Endothelial cell of umbilical vein (primary cell): ENCODE measurements at regions not wholly inside any gene's neighbourhood (a gene's known extent, or its start where the extent isn't known, plus 50 kb on each side); places are given as distances from the start of the nearest gene placed in this dataset.

Experiments used
- BruUV-seq: library from RNA; stranded (reverse); fragments of 400-500 nt; replicated peaks from 2 replicates; lab custom pipeline; 2021; lab: Mats Ljungman, UMichigan
- CTCF ChIA-PET: fragments of 300-600, 350-600 bp; sonication (Branson Sonifier 250); formaldehyde crosslinking; loops from one replicate; lab custom pipeline; 2021; ENCODE audit warnings: antibody characterized with exemption, inconsistent platforms; lab: Charles Lee
- POLR2A ChIA-PET: fragments of 300-600, 350-600 bp; sonication (Branson Sonifier 250); formaldehyde crosslinking; loops from one replicate; lab custom pipeline; 2021; ENCODE audit warnings: antibody characterized with exemption, inconsistent platforms; lab: Charles Lee
- DNase-seq: peaks from one replicate; pipeline ENCODE4 v3.0.0-alpha.2; 2011; ENCODE audit warnings: low read depth, low spot score
- FAIRE-seq: peaks from 2 replicates; lab custom pipeline; 2011; peaks lifted over from hg19 to GRCh38; lab: Jason Lieb, UNC
- H2AFZ ChIP-seq: 2 replicates; pipeline ENCODE4 v1.6.0; 2012; ENCODE audit warnings: low read depth, low read length, control low read depth, inconsistent platforms
- H3K27ac ChIP-seq: 2 replicates; pipeline ENCODE4 v1.5.1; 2011; ENCODE audit warnings: low read depth, mild to moderate bottlenecking, control low read depth, low read length, moderate library complexity; ENCODE audit not compliant: insufficient read depth
- H3K27me3 ChIP-seq, 2 experiments: 2 replicates each; pipeline versions ENCODE4 v1.6.0 to v1.6.1; 2011; ENCODE audit warnings: low read length in 2 of 2, mixed read lengths in 1 of 2; ENCODE audit not compliant: control insufficient read depth in 2 of 2, insufficient read depth in 2 of 2
- H3K36me3 ChIP-seq, 2 experiments: 2 replicates in 1 of 2; 3 replicates in 1 of 2; pipeline ENCODE4 v1.5.1; 2011; ENCODE audit warnings: low read length in 2 of 2, mild to moderate bottlenecking in 1 of 2, moderate library complexity in 1 of 2; ENCODE audit not compliant: control insufficient read depth in 2 of 2, insufficient read depth in 2 of 2; ENCODE audit errors: extremely low read depth in 1 of 2
- H3K4me1 ChIP-seq: 3 replicates; pipeline ENCODE4 v1.5.1; 2011; ENCODE audit warnings: mild to moderate bottlenecking, low read length; ENCODE audit not compliant: control insufficient read depth, insufficient read depth; ENCODE audit errors: extremely low read depth
- H3K4me2 ChIP-seq: 2 replicates; pipeline ENCODE4 v1.6.1; 2011; ENCODE audit warnings: low read length, control low read depth, mixed read lengths; ENCODE audit not compliant: insufficient read depth
- H3K4me3 ChIP-seq, 3 experiments: fragments of 200-600 bp in 1 of 3; sonication (generic), shearing (Covaris generic) in 1 of 3; replicated peaks in 1 of 3; 2 replicates each; pipeline ENCODE4 v1.5.1; 2011 to 2016; ENCODE audit warnings: control low read depth in 3 of 3, low read length in 3 of 3, mild to moderate bottlenecking in 2 of 3, inconsistent platforms in 1 of 3, low read depth in 1 of 3, moderate library complexity in 1 of 3; ENCODE audit not compliant: insufficient read depth in 1 of 3
- H3K79me2 ChIP-seq: 2 replicates; pipeline ENCODE4 v1.6.0; 2012; ENCODE audit warnings: low read length, inconsistent platforms; ENCODE audit not compliant: control insufficient read depth, insufficient read depth
- H3K9ac ChIP-seq: replicated peaks from 2 replicates; pipeline ENCODE3; 2011; ENCODE audit warnings: low read length, control low read depth; ENCODE audit not compliant: insufficient read depth; ENCODE audit errors: extremely low read depth
- H3K9me1 ChIP-seq: replicated peaks from 3 replicates; pipeline ENCODE4 v1.6.0; 2011; ENCODE audit warnings: mild to moderate bottlenecking, low read length; ENCODE audit not compliant: control insufficient read depth, insufficient read depth; ENCODE audit errors: extremely low read depth
- H3K9me3 ChIP-seq: replicated peaks from 2 replicates; pipeline ENCODE4 v1.5.1; 2012; ENCODE audit warnings: low read length, inconsistent platforms; ENCODE audit not compliant: control insufficient read depth, insufficient read depth
- H4K20me1 ChIP-seq: replicated peaks from 2 replicates; pipeline ENCODE3; 2011; ENCODE audit warnings: mild to moderate bottlenecking, low read length; ENCODE audit not compliant: control insufficient read depth, insufficient read depth; ENCODE audit errors: extremely low read depth
- CTCF ChIP-seq, 2 donors: IDR thresholded peaks; 1 replicate in 1 of 2; 2 replicates in 1 of 2; pipeline ENCODE4 v1.5.1; 2011; ENCODE audit warnings: low read length in 2 of 2, mild to moderate bottlenecking in 2 of 2, moderate library complexity in 2 of 2, control low read depth in 1 of 2, inconsistent platforms in 1 of 2, low read depth in 1 of 2; ENCODE audit not compliant: insufficient read depth in 1 of 2; ENCODE audit errors: extremely low read depth in 1 of 2
- EZH2 ChIP-seq: IDR thresholded peaks from 2 replicates; pipeline ENCODE4 v1.6.1; 2012; ENCODE audit warnings: borderline replicate concordance, low read depth, mild to moderate bottlenecking, moderate library complexity, low read length, inconsistent platforms; ENCODE audit not compliant: severe bottlenecking
- FOS ChIP-seq: IDR thresholded peaks from 2 replicates; pipeline ENCODE4 v1.6.1; 2011; ENCODE audit warnings: mild to moderate bottlenecking, low read length, moderate library complexity, borderline replicate concordance; ENCODE audit not compliant: insufficient read depth
- GATA2 ChIP-seq: IDR thresholded peaks from 2 replicates; pipeline ENCODE4 v1.7.0; 2011; ENCODE audit warnings: low read depth, mild to moderate bottlenecking, moderate library complexity, mixed read lengths, low read length; ENCODE audit not compliant: insufficient read length, insufficient read depth
- JUN ChIP-seq: IDR thresholded peaks from 2 replicates; pipeline ENCODE4 v1.6.1; 2011; ENCODE audit warnings: borderline replicate concordance, low read depth; ENCODE audit not compliant: insufficient read length, insufficient read depth
- MAX ChIP-seq: IDR thresholded peaks from 2 replicates; pipeline ENCODE4 v1.6.1; 2011; ENCODE audit not compliant: insufficient read depth, insufficient read length
- MYC ChIP-seq: IDR thresholded peaks from one replicate; pipeline ENCODE4 v1.6.1; 2011; ENCODE audit warnings: mild to moderate bottlenecking, low read depth, low read length
- POLR2A ChIP-seq: IDR thresholded peaks from 2 replicates; pipeline ENCODE4 v1.6.1; 2012; ENCODE audit warnings: low read depth, mild to moderate bottlenecking, control low read depth, low read length
- POLR2AphosphoS5 ChIP-seq: IDR thresholded peaks from 2 replicates; pipeline ENCODE4 v1.6.1; 2012; ENCODE audit warnings: low read depth, mild to moderate bottlenecking, control low read depth, low read length, moderate library complexity; ENCODE audit not compliant: insufficient read depth
- dilution Hi-C: fragments of 300-500 bp; cut with MboI; formaldehyde crosslinking; loops from one replicate; pipeline ENCODE4 v1.15.0; 2019; ENCODE audit warnings: low sequenced_read_pairs; ENCODE audit not compliant: extremely low pct_ligation_motif_present
- intact Hi-C: fragments of 100-400 bp; cut with micrococcal nuclease; formaldehyde crosslinking; loops from one replicate; pipeline ENCODE4 v1.10.0; 2022

- TF ChIP-seq FOS (no peak), POLR2A (no peak), JUN (no peak), POLR2AphosphoS5 (no peak), MYC (no peak), CTCF (IDR thresholded peaks at IDR 0.05; ENCODE audit: extremely low read depth in 1 of 2, insufficient read depth in 1 of 2, low read depth in 1 of 2, low read length in 2 of 2) (no peak), GATA2 (no peak), MAX (no peak), EZH2 (no peak)
- Histone ChIP-seq H3K4me1 (no peaks in the 10 kb centered on the region), H4K20me1 (no peaks in the 10 kb centered on the region), H3K36me3 (no peaks in the 10 kb centered on the region), H3K9ac (no peak overlapping the region), H3K27ac (no peak overlapping the region), H3K4me3 (no peak overlapping the region), H3K27me3 (peaks cover 3 to 7% of the 10 kb centered on the region in 2 experiments), H3K79me2 (no peaks in the 10 kb centered on the region), H2AFZ (no peak overlapping the region), H3K4me2 (no peak overlapping the region), H3K9me1 (no peaks in the 10 kb centered on the region), H3K9me3 (no peaks in the 10 kb centered on the region)
- POLR2A ChIA-PET: no interaction called here
- FAIRE-seq (no peak), DNase-seq (no peak)
- BruUV-seq: no TSS peak
- intact Hi-C loops (no loop called here), dilution Hi-C loops (no loop called here)
- CTCF ChIA-PET: interaction anchor here (1.2 to 2.6 kb wide), 4 partner anchors 10 to 1025 kb away, joined by 6 to 8 read pairs (median 8); no protein-coding TSS in a partner anchor
Measured at GRCh38 chr14:56463271-56463890, 116.2 kb upstream of the TMEM260 start.
